Stimulated activated CD8-positive, alpha-beta memory T cell treated with anti-CD3 and anti-CD28 coated beads, Interleukin-15, amount 100 ng/mL, for 1 hour (primary cell): ENCODE measurements at regions not wholly inside any gene's neighbourhood (a gene's known extent, or its start where the extent isn't known, plus 50 kb on each side); places are given as distances from the start of the nearest gene placed in this dataset.
"Not testable (repeated sequence)": the region's sequence is repeated elsewhere in the genome, so short reads cannot be mapped to it uniquely, and the experiment has no call there.

Experiments
- DNase-seq: peaks from one replicate; pipeline ENCODE4 v3.0.0-alpha.2; 2020; ENCODE audit warnings: low read depth

GRCh38 chrX:20712811-20713210, 446.1 kb upstream of the RPS6KA3 start:
- DNase-seq, result no peak

- no peak for DNase-seq
Observed at GRCh38 chrX:20711366-20711765, 444.7 kb upstream of the RPS6KA3 start.

- DNase-seq, result no peak
Observed at GRCh38 chrX:20693078-20693477, 426.4 kb upstream of the RPS6KA3 start.

GRCh38 chrX:20686256-20686655, 419.5 kb upstream of the RPS6KA3 start:
- no peak for DNase-seq

- DNase-seq, result no peak
Observed at GRCh38 chrX:20685652-20686051, 418.9 kb upstream of the RPS6KA3 start.

GRCh38 chrX:20681683-20682082, 415.0 kb upstream of the RPS6KA3 start:
- DNase-seq, result no peak

- DNase-seq, result no peak
Observed at GRCh38 chrX:20680998-20681397, 414.3 kb upstream of the RPS6KA3 start.

GRCh38 chrX:20672476-20672875, 405.8 kb upstream of the RPS6KA3 start:
- no peak for DNase-seq

- not testable (repeated sequence) for DNase-seq
Observed at GRCh38 chrX:20671746-20672145, 405.0 kb upstream of the RPS6KA3 start.

GRCh38 chrX:20670611-20671010, 403.9 kb upstream of the RPS6KA3 start:
- DNase-seq, result no peak

GRCh38 chrX:20668550-20668949, 401.8 kb upstream of the RPS6KA3 start:
- DNase-seq, result no peak

- no peak for DNase-seq
Observed at GRCh38 chrX:20666331-20666730, 399.6 kb upstream of the RPS6KA3 start.

- no peak for DNase-seq
Observed at GRCh38 chrX:20665481-20665880, 398.8 kb upstream of the RPS6KA3 start.

GRCh38 chrX:20664774-20665173, 398.1 kb upstream of the RPS6KA3 start:
- no peak for DNase-seq

GRCh38 chrX:20664131-20664530, 397.4 kb upstream of the RPS6KA3 start:
- no peak for DNase-seq

- no peak for DNase-seq
Observed at GRCh38 chrX:20663336-20663735, 396.6 kb upstream of the RPS6KA3 start.

- DNase-seq, result no peak
Observed at GRCh38 chrX:20656721-20657120, 390.0 kb upstream of the RPS6KA3 start.

- no peak for DNase-seq
Observed at GRCh38 chrX:20654596-20655106, 387.9 kb upstream of the RPS6KA3 start.

- no peak for DNase-seq
Observed at GRCh38 chrX:20653070-20653469, 386.4 kb upstream of the RPS6KA3 start.

GRCh38 chrX:20641954-20642353, 375.2 kb upstream of the RPS6KA3 start:
- no peak for DNase-seq

GRCh38 chrX:20639115-20639514, 372.4 kb upstream of the RPS6KA3 start:
- DNase-seq, result no peak

GRCh38 chrX:20637351-20637750, 370.6 kb upstream of the RPS6KA3 start:
- no peak for DNase-seq

- DNase-seq, result no peak
Observed at GRCh38 chrX:20633451-20633850, 366.7 kb upstream of the RPS6KA3 start.

- no peak for DNase-seq
Observed at GRCh38 chrX:20623448-20623847, 356.7 kb upstream of the RPS6KA3 start.

GRCh38 chrX:20620306-20620705, 353.6 kb upstream of the RPS6KA3 start:
- DNase-seq, result no peak
